Loucy (cell line): ENCODE measurements at regions not wholly inside any gene's neighbourhood (a gene's known extent, or its start where the extent isn't known, plus 50 kb on each side); places are given as distances from the start of the nearest gene placed in this dataset.

ENCODE experiments used
- H2AFZ ChIP-seq: fragments of 200-600 bp; sonication (generic); 2 replicates; pipeline ENCODE4 v1.6.0; 2016; ENCODE audit warnings: antibody characterized with exemption, mild to moderate bottlenecking, low read length, moderate library complexity
- H3F3A ChIP-seq: fragments of 200-600 bp; 2 replicates; pipeline ENCODE4 v1.6.0; 2016; ENCODE audit warnings: antibody characterized with exemption, low read depth, mild to moderate bottlenecking
- H3K27me3 ChIP-seq: fragments of 200-600 bp; sonication (generic); 2 replicates; pipeline ENCODE4 v1.6.1; 2014; ENCODE audit warnings: low read length, mild to moderate bottlenecking; ENCODE audit not compliant: insufficient read depth, poor library complexity, severe bottlenecking
- H3K36me3 ChIP-seq: fragments of 200-600 bp; sonication (generic); 2 replicates; pipeline ENCODE4 v1.6.1; 2016; ENCODE audit warnings: low read length; ENCODE audit not compliant: insufficient read depth
- H3K4me1 ChIP-seq: fragments of 200-600 bp; sonication (generic); 2 replicates; pipeline ENCODE4 v1.5.1; 2014; ENCODE audit warnings: low read length, mild to moderate bottlenecking; ENCODE audit not compliant: insufficient read depth, poor library complexity, severe bottlenecking
- H3K4me2 ChIP-seq: fragments of 200-600 bp; sonication (generic); 2 replicates; pipeline ENCODE4 v1.6.0; 2014; ENCODE audit warnings: antibody characterized with exemption, low read length, low read depth, mild to moderate bottlenecking; ENCODE audit not compliant: poor library complexity, severe bottlenecking
- H3K4me3 ChIP-seq: fragments of 200-600 bp; sonication (generic); 2 replicates; pipeline ENCODE4 v1.5.1; 2014; ENCODE audit warnings: low read length, mild to moderate bottlenecking, mixed read lengths; ENCODE audit not compliant: poor library complexity, severe bottlenecking
- H3K79me2 ChIP-seq: fragments of 200-600 bp; sonication (generic); 2 replicates; pipeline ENCODE4 v1.6.1; 2014; ENCODE audit warnings: low read length; ENCODE audit not compliant: insufficient read depth
- H3K9ac ChIP-seq: fragments of 200-600 bp; sonication (generic); 2 replicates; pipeline ENCODE4 v1.6.0; 2014; ENCODE audit warnings: mild to moderate bottlenecking, low read depth, low read length, moderate library complexity; ENCODE audit not compliant: poor library complexity, severe bottlenecking
- H3K9me2 ChIP-seq: fragments of 200-600 bp; sonication (generic); replicated peaks from 2 replicates; pipeline ENCODE4 v1.6.1; 2016; ENCODE audit warnings: low read depth, low read length, mixed read lengths
- H3K9me3 ChIP-seq: fragments of 200-600 bp; sonication (generic); 2 replicates; pipeline ENCODE4 v1.6.1; 2014; ENCODE audit warnings: mild to moderate bottlenecking, antibody characterized with exemption, low read length, low read depth; ENCODE audit not compliant: insufficient read depth
- H4K20me1 ChIP-seq: fragments of 200-600 bp; sonication (generic); 2 replicates; pipeline ENCODE4 v1.6.0; 2014; ENCODE audit warnings: antibody characterized with exemption, low read length, mild to moderate bottlenecking; ENCODE audit not compliant: insufficient read depth, poor library complexity, severe bottlenecking
- CTCF ChIP-seq: fragments of 200-600 bp; sonication (generic); conservative IDR thresholded peaks from 2 replicates; pipeline ENCODE4 v1.5.1; 2014; ENCODE audit warnings: mild to moderate bottlenecking, antibody characterized with exemption, low read length
- EZH2phosphoT487 ChIP-seq: fragments of 200-600 bp; IDR thresholded peaks from 2 replicates; pipeline ENCODE4 v1.6.1; 2018; ENCODE audit warnings: antibody characterized with exemption, mild to moderate bottlenecking, moderate library complexity, borderline replicate concordance

DNA sequence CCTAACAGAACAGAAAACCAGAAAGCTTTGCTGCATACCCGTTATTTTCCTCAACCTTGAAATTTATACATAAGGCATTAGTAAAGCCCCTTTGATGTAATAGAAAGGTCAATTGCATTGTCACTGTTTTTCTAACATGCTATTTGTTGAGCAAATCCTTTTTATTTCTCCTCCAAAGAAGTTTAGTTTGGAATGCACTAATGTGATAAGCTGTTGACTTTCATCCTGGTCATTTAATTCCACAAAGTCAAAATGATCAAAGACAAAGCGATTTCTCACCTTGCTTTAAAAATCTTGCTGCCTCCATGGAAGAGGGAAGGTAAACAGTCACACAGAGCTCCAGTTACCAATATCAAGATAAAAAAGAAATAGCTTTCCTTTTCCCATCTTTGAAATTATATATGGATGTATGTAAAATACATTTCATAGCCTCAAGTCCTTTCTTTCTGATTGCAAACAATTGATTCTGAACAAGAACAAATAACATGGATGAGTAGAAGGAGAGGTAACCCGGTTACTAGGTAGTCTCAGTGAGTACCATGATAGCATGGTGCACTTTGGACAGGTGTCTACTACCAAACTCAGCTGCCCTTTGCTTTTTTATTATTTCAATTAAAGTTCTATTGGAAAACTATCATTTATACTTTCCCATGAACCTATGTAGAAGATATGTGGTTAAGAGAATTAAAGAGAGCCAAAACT, 452.7 kb downstream of the STK39 start:
- Histone ChIP-seq H3F3A (no peaks in the 10 kb centered on the region), H2AFZ (no peak overlapping the region), H3K36me3 (no peaks in the 10 kb centered on the region), H3K4me2 (no peak overlapping the region), H4K20me1 (no peaks in the 10 kb centered on the region), H3K4me3 (no peak overlapping the region), H3K4me1 (no peaks in the 10 kb centered on the region), H3K79me2 (no peaks in the 10 kb centered on the region), H3K9ac (no peak overlapping the region), H3K9me2 (no peaks in the 10 kb centered on the region), H3K9me3 (no peaks in the 10 kb centered on the region), H3K27me3 (no peaks in the 10 kb centered on the region)
- TF ChIP-seq EZH2phosphoT487 (no peak), CTCF (no peak)

DNA sequence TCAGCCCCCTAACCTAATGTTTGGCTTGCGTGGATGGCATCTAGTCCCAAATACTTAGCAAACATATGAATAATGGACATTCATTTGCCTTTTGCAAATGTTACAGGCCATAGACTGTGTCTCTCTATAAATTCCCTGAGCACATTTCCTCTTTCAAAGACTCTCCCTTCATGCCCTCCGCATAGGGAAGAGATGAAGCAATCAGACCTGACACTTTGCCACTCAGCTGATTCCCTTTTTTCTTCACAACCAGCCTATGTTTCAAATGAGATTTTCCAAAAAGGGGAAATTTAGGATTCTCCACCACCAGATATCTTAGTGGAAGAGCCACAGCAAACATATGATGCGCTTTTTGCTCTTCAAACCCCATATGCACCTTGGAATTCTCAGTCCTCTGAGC, 453.7 kb downstream of the STK39 start:
- no peaks in the 10 kb centered on the region for H3K79me2 ChIP-seq
- H3K9me2 ChIP-seq = no peaks in the 10 kb centered on the region
- H3K4me3 ChIP-seq = no peak overlapping the region
- no peak overlapping the region for H3K9ac ChIP-seq
- no peaks in the 10 kb centered on the region for H3F3A ChIP-seq
- H3K27me3 ChIP-seq = no peaks in the 10 kb centered on the region
- TF ChIP-seq EZH2phosphoT487 = no peak
- no peaks in the 10 kb centered on the region for H3K36me3 ChIP-seq
- no peak overlapping the region for H2AFZ ChIP-seq
- H3K9me3 ChIP-seq = no peaks in the 10 kb centered on the region
- no peak overlapping the region for H3K4me2 ChIP-seq
- H3K4me1 ChIP-seq = no peaks in the 10 kb centered on the region
- no peaks in the 10 kb centered on the region for H4K20me1 ChIP-seq

DNA sequence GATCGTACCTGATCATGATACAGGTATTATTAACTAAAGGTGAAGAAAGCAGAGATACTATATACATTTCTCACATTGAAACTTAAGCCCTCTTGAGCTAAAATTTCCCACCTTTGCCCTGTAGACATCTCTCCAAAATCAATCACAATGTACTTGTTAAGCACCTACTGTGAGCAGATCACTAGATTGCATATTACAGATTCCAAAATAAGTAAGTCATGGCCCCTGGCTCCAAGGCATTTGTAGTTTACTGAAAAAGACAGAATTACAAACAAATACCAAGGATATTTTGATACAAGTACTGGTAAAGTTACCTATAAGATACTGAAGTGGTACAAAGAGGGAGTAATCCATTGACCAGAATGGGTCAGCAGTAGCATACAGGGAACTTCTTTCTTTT, 455.3 kb downstream of the STK39 start:
- no peak overlapping the region for H3K4me3 ChIP-seq
- TF ChIP-seq EZH2phosphoT487 (no peak), CTCF (no peak)
- no peaks in the 10 kb centered on the region for H3F3A ChIP-seq
- no peak overlapping the region for H2AFZ ChIP-seq
- no peaks in the 10 kb centered on the region for H3K36me3 ChIP-seq
- H3K9me3 ChIP-seq = no peaks in the 10 kb centered on the region
- H3K4me1 ChIP-seq = no peaks in the 10 kb centered on the region
- H3K9ac ChIP-seq = no peak overlapping the region
- H3K4me2 ChIP-seq = no peak overlapping the region
- H3K9me2 ChIP-seq = no peaks in the 10 kb centered on the region
- no peaks in the 10 kb centered on the region for H4K20me1 ChIP-seq
- no peaks in the 10 kb centered on the region for H3K27me3 ChIP-seq
- H3K79me2 ChIP-seq = no peaks in the 10 kb centered on the region
